GM21825 (cell line): ENCODE measurements at regions not wholly inside any gene's neighbourhood (a gene's known extent, or its start where the extent isn't known, plus 50 kb on each side); places are given as distances from the start of the nearest gene placed in this dataset.
"Not testable (repeated sequence)": the region's sequence is repeated elsewhere in the genome, so short reads cannot be mapped to it uniquely, and the experiment has no call there.

Experiments
- ATAC-seq: cut with Tn5 transposase; IDR thresholded peaks from one replicate; pipeline ENCODE4 v1.9.1; 2021; ENCODE audit warnings: mild to moderate bottlenecking, moderate library complexity; ENCODE audit not compliant: unreplicated experiment

DNA sequence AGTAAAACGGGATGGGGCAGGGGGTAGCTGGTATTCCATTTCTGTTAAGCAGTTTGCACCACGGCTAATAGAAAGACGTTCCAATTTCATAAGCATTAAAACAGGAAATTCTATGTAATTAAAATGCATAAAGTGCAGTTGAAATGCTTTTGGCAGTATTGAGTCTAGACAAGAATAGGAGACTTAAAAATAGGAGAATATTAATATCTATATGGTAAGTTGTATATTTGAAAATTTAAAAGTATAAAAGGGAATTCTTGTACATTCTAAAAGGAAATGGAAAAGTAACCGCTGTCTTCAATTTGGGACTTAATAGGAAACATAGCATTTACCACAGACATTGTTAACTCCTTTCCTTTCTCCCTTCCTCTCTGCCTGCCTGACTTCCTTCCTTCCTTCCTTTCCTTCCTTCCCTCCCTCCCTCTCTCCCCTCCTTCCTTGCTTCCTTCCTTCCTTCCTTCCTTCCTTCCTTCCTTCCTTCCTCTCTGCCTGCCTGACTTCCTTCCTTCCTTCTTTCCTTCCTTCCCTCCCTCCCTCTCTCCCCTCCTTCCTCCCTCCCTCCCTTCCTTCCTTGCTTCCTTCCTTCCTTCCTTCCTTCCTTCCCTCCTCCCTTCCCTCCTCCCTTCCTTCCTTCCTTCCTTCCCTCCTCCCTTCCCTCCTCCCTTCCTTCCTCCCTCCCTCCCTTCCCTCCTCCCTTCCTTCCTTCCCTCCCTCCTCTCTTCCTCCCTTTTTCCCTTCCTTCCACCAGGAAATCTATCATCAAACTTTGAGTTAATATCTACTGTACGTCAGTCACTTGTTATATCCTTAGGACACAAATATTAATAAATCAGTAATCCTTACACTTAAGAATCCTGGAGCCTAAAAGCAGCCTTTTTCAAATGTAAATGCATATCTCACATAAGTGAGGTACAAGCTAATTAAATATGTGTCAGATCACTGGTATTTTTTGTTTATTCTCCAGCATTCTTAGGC is 1049.3 kb downstream of the GALC start:
- ATAC-seq, result no peak

DNA sequence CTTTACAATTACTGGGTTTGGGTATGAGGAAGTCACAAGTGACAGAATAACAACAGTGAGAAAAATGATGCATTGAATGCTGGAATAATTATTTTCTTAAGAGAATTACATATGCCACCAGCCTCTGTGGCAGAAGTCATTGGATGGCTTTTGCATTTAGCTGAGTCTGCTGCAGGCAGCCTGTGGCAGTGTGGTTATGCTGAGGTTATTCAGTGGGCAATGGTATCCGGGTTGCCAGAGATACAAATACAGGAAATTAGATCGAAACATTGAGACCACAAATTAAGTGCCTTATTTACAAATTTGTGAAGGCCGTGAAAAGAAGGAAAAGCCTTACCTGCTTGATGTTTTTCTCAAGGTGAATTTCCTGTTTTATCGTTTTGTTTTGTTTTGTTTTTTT is 1050.0 kb downstream of the GALC start:
- ATAC-seq, result no peak

DNA sequence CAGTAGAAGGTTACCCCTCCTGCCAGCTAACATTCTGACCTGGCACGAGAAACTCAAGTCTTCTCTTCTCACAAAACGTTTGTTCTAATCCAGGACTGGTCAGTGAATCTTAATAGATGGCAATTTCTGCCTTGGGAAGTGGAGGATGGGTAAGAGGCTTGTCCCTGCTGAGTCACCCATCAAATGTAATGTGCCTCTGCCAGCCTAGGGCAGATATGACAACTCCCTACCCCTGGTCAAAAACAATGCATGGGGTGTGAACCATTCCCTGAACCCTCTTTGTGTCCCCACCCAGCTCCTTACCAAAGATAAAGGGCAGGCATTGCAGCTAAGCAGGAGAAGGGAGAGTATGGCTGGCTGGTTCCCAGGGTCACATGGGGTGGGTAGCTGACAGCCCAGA is 1052.9 kb downstream of the GALC start:
- ATAC-seq, result no peak

DNA sequence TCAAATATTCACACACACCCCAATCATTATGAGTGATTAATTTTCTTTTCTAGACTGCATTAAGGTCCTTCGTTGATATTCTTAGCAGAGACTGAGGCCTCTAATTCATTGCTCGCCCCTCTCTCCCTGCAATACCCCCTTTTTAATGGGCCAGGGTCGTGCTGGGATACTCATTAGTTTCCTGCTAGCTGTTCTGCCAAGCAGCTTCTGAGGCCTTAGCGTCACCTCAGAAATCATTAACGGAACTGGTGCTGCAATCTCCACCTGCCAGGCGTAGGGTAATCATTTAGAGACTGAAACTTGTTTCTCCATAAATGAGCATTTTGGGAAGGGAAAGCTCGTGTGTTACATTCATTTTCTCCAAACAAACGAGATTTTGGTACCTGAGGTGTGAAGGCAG is 1054.7 kb downstream of the GALC start:
- no peak for ATAC-seq

- ATAC-seq, result no peak
Measured at GRCh38 chr14:86936556-86936955, 1056.4 kb downstream of the GALC start.

DNA sequence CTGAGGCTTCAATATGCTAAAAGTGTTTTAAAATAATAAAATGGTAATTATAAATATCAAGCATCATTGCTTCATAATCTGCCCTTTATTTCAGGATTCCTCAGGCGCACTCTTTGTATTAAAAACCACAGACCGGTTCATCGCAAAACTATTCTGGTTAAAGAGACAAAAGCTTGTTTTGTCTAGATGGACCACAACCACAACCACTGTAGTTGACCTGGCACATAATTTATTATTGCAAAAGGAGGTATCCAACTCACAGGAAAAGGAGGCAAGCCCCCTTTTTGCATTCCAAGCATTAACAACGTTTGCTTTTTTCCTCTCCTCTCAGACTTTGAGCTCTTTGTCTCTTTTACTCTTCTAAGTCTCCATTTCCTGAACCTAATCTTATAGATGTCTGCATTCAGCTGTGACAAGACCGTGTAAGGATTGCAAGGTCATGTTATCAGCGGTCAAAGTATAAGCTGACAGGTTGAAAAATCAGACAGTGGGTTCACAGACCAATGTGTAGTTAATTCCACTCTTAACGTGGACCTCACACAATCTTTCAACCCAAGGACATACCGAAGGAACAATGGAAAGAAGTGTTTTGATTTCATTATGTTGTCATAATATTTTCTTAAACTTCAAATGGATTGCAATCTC is 1057.6 kb downstream of the GALC start:
- no peak for ATAC-seq

- ATAC-seq, result no peak
Measured at GRCh38 chr14:86933958-86934595, 1058.9 kb downstream of the GALC start.

DNA sequence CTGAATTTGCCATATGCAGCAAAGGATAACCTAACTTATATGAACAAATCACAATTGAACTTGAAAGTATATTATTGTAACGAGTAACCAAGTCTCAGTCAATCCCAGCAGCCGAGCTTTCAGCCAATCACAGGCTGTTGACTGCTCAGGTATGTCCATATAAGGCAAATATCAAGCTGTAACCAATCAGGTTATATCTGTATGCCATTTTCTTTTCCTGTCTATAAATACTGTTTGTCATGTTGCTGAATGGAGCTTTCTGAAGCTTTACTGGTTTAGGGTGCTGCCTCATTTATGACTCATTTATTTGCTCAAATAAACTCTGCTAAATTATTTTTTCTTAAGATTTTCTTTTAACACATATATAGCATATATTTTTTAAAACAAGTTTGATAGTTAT is 1059.5 kb downstream of the GALC start:
- no peak for ATAC-seq

- ATAC-seq, result no peak
Measured at GRCh38 chr14:86915406-86915805, 1077.6 kb downstream of the GALC start.

DNA sequence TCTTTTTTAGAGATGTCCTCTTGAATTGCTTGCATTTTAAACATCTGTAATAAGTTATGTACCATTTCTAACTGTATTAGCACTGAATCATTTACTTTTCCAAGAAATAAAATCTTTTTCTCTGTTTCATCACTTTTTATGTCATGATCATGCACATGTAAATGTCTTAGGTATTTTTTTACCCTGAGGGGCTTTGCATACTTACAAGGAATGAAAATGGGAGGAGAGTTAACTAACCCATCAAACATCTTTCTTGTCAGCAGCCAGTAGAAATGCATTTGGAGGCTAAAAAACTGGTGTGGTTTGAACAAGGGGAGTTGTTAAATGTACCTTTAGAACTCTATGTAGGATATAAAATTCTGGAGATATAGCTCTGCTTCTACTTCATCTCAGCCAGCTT is 1080.3 kb downstream of the GALC start:
- no peak for ATAC-seq

GRCh38 chr14:86911486-86911885 is 1081.5 kb downstream of the GALC start:
- no peak for ATAC-seq

GRCh38 chr14:86905386-86905926 is 1087.5 kb downstream of the GALC start:
- ATAC-seq, result not testable (repeated sequence)

DNA sequence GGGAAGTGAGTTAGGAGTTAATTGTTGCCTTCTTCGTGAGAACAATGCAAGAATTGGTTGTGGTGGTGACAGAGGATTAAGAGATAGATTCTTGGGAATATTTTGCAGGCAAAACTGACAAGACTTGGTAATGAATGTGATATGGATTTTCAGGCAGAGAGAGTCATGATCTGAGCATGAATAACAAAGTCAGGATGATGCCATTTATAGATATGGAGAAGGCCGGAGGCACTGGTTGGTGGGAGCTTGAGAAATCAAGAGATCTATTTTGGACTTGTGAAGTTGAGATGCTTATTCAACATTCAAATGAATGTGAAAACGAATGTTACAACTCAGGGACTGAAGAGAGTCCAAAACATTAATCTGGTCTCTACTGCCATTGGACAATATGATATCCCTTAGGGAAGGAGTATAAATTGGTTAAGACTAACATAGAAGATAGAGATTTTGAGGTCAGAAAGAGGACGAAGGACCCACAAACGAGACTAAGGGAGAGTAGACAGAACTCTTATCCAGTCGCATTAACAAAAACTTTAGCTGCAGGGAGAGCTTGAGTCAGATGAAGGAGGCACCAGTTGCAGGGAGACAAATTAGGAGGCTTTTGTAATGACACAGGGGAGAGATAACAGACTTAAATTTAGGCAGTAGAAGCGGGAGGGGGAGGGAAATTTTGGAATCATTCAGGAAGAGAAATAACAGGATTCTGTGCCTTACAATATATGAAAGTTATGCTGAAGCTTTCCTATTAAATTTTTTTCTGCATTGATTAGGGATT is 1090.6 kb downstream of the GALC start:
- no peak for ATAC-seq

GRCh38 chr14:86897704-86898513 is 1095.1 kb downstream of the GALC start:
- no peak for ATAC-seq

GRCh38 chr14:86897224-86897623 is 1095.8 kb downstream of the GALC start:
- no peak for ATAC-seq

GRCh38 chr14:86896701-86897100 is 1096.3 kb downstream of the GALC start:
- no peak for ATAC-seq

- no peak for ATAC-seq
Measured at GRCh38 chr14:86892152-86892956, 1100.6 kb downstream of the GALC start.

DNA sequence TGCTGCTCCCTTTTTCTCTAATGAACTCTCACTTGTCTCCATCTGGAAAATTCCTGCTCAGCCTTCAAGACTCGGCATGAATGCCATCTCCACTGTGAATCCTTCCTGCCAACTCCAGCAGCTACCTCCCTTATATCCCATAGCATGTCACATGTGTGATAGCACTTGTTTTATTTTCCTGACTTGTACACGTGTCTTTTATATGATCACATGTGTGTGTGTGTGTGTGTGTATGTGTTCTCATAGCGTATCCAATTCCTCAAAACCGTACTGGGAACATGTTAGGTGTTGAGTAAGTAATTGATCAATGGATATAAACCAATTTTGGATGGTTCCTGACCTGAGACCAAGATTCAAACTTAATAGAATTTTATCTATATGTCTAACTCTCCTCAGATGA is 1107.7 kb downstream of the GALC start:
- no peak for ATAC-seq

- no peak for ATAC-seq
Measured at GRCh38 chr14:86884498-86884897, 1108.5 kb downstream of the GALC start.
